Karpas-422 (cell line): ENCODE measurements at regions not wholly inside any gene's neighbourhood (a gene's known extent, or its start where the extent isn't known, plus 50 kb on each side); places are given as distances from the start of the nearest gene placed in this dataset.

Experiments used
- DNase-seq: peaks from one replicate; pipeline ENCODE4 v3.0.0-alpha.2; 2015
- H2AFZ ChIP-seq: fragments of 200-600 bp; sonication (generic); 2 replicates; pipeline ENCODE4 v1.6.1; 2014; ENCODE audit warnings: antibody characterized with exemption, low read length, mixed read lengths
- H3K27ac ChIP-seq: fragments of 200-600 bp; sonication (generic); 2 replicates; pipeline ENCODE4 v1.5.1; 2014; ENCODE audit warnings: mild to moderate bottlenecking, low read length, moderate library complexity
- H3K27me3 ChIP-seq: fragments of 200-600 bp; sonication (generic); 2 replicates; pipeline ENCODE4 v1.6.1; 2014; ENCODE audit warnings: low read length, mixed read lengths
- H3K36me3 ChIP-seq: fragments of 200-600 bp; sonication (generic); 2 replicates; pipeline ENCODE4 v1.6.1; 2014; ENCODE audit warnings: low read length, mixed read lengths; ENCODE audit not compliant: insufficient read depth
- H3K4me1 ChIP-seq: fragments of 200-600 bp; sonication (generic); 2 replicates; pipeline ENCODE4 v1.6.1; 2014; ENCODE audit warnings: mild to moderate bottlenecking, low read length, mixed read lengths
- H3K4me2 ChIP-seq: fragments of 200-600 bp; sonication (generic); 2 replicates; pipeline ENCODE4 v1.6.1; 2014; ENCODE audit warnings: low read length, low read depth, mild to moderate bottlenecking; ENCODE audit not compliant: poor library complexity, severe bottlenecking
- H3K4me3 ChIP-seq: fragments of 200-600 bp; sonication (generic); 2 replicates; pipeline ENCODE4 v1.5.1; 2014; ENCODE audit warnings: mild to moderate bottlenecking, antibody characterized with exemption, low read length, mixed read lengths
- H3K79me2 ChIP-seq: fragments of 200-600 bp; sonication (generic); 2 replicates; pipeline ENCODE4 v1.6.1; 2014; ENCODE audit warnings: mild to moderate bottlenecking, low read length, mixed read lengths
- H3K9ac ChIP-seq: fragments of 200-600 bp; sonication (generic); 2 replicates; pipeline ENCODE4 v1.6.0; 2014; ENCODE audit warnings: low read length
- H3K9me2 ChIP-seq: fragments of 200-600 bp; sonication (generic), shearing (Covaris generic); replicated peaks from 2 replicates; pipeline ENCODE4 v1.6.0; 2014; ENCODE audit warnings: mild to moderate bottlenecking, low read length, moderate library complexity; ENCODE audit not compliant: insufficient read depth
- H3K9me3 ChIP-seq: fragments of 300-700, 200-600 bp; sonication (generic); 2 replicates; pipeline ENCODE4 v1.6.1; 2014; ENCODE audit warnings: low read length, mixed read lengths
- H4K20me1 ChIP-seq: fragments of 200-600 bp; sonication (generic); 2 replicates; pipeline ENCODE4 v1.6.1; 2014; ENCODE audit warnings: mild to moderate bottlenecking, antibody characterized with exemption, low read length, low read depth; ENCODE audit not compliant: insufficient read depth

GRCh38 chr13:87058786-87059329 lies 612.3 kb upstream of the SLITRK5 start:
- Histone ChIP-seq H3K9me3 (peaks cover 8% of the 10 kb centered on the region), H3K79me2 (no peaks in the 10 kb centered on the region), H3K9me2 (no peaks in the 10 kb centered on the region), H2AFZ (peak overlapping the region; percentile 60), H4K20me1 (no peaks in the 10 kb centered on the region), H3K27ac (no peak overlapping the region), H3K9ac (no peak overlapping the region), H3K4me1 (peaks cover 9% of the 10 kb centered on the region; the same call in 1 of the 2 replicates), H3K4me2 (no peak overlapping the region), H3K27me3 (no peaks in the 10 kb centered on the region), H3K4me3 (no peak overlapping the region), H3K36me3 (no peaks in the 10 kb centered on the region)
- no peak for DNase-seq

GRCh38 chr13:87078947-87079795 lies 592.0 kb upstream of the SLITRK5 start:
- H2AFZ ChIP-seq: no peak overlapping the region
- H3K4me2 ChIP-seq: no peak overlapping the region
- H3K79me2 ChIP-seq: no peaks in the 10 kb centered on the region
- no peaks in the 10 kb centered on the region for H3K4me1 ChIP-seq
- DNase-seq: no peak
- H3K27me3 ChIP-seq: no peaks in the 10 kb centered on the region
- H3K9me3 ChIP-seq: peaks cover 7% of the 10 kb centered on the region; the same call in 1 of the 2 replicates
- H3K9me2 ChIP-seq: no peaks in the 10 kb centered on the region
- H4K20me1 ChIP-seq: no peaks in the 10 kb centered on the region
- H3K27ac ChIP-seq: no peak overlapping the region
- H3K9ac ChIP-seq: no peak overlapping the region
- H3K36me3 ChIP-seq: no peaks in the 10 kb centered on the region
- H3K4me3 ChIP-seq: no peak overlapping the region

GRCh38 chr13:87080100-87080779 lies 590.9 kb upstream of the SLITRK5 start:
- DNase-seq: no peak
- no peak overlapping the region for H3K4me2 ChIP-seq
- no peaks in the 10 kb centered on the region for H3K36me3 ChIP-seq
- H3K9me3 ChIP-seq: peaks cover 7% of the 10 kb centered on the region; the same call in 1 of the 2 replicates
- no peak overlapping the region for H3K27ac ChIP-seq
- H3K9ac ChIP-seq: no peak overlapping the region
- no peaks in the 10 kb centered on the region for H3K4me1 ChIP-seq
- H2AFZ ChIP-seq: peak overlapping the region; percentile 66; the same call in 1 of the 2 replicates
- no peaks in the 10 kb centered on the region for H4K20me1 ChIP-seq
- no peaks in the 10 kb centered on the region for H3K27me3 ChIP-seq
- no peak overlapping the region for H3K4me3 ChIP-seq
- H3K9me2 ChIP-seq: no peaks in the 10 kb centered on the region
- no peaks in the 10 kb centered on the region for H3K79me2 ChIP-seq

GRCh38 chr13:87084192-87084591 lies 587.0 kb upstream of the SLITRK5 start:
- H3K79me2 ChIP-seq: no peaks in the 10 kb centered on the region
- peaks cover 4% of the 10 kb centered on the region; the same call in 1 of the 2 replicates for H3K9me3 ChIP-seq
- H3K4me3 ChIP-seq: no peak overlapping the region
- H3K4me2 ChIP-seq: no peak overlapping the region
- no peak overlapping the region for H3K27ac ChIP-seq
- H2AFZ ChIP-seq: no peak overlapping the region
- H3K9ac ChIP-seq: no peak overlapping the region
- H3K27me3 ChIP-seq: no peaks in the 10 kb centered on the region
- no peaks in the 10 kb centered on the region for H4K20me1 ChIP-seq
- no peak for DNase-seq
- H3K9me2 ChIP-seq: no peaks in the 10 kb centered on the region
- H3K36me3 ChIP-seq: no peaks in the 10 kb centered on the region
- no peaks in the 10 kb centered on the region for H3K4me1 ChIP-seq

- DNase-seq: no peak
- H2AFZ ChIP-seq: peak overlapping the region; percentile 57; the same call in 1 of the 2 replicates
- H3K36me3 ChIP-seq: no peaks in the 10 kb centered on the region
- H3K4me1 ChIP-seq: no peaks in the 10 kb centered on the region
- no peak overlapping the region for H3K4me3 ChIP-seq
- H3K9me2 ChIP-seq: no peaks in the 10 kb centered on the region
- no peaks in the 10 kb centered on the region; the same call in 1 of the 2 replicates for H3K9me3 ChIP-seq
- no peaks in the 10 kb centered on the region for H3K27me3 ChIP-seq
- H3K9ac ChIP-seq: no peak overlapping the region
- no peaks in the 10 kb centered on the region for H4K20me1 ChIP-seq
- H3K79me2 ChIP-seq: no peaks in the 10 kb centered on the region
- no peak overlapping the region for H3K4me2 ChIP-seq
- H3K27ac ChIP-seq: no peak overlapping the region
Measured at GRCh38 chr13:87087741-87088140, 583.4 kb upstream of the SLITRK5 start.

- no peaks in the 10 kb centered on the region for H3K27me3 ChIP-seq
- no peaks in the 10 kb centered on the region for H3K36me3 ChIP-seq
- H3K27ac ChIP-seq: no peak overlapping the region
- H3K9ac ChIP-seq: no peak overlapping the region
- 0 out of 2 replicates have a peak overlapping the region, but pooled peaks have one; percentile 10 for H2AFZ ChIP-seq
- no peaks in the 10 kb centered on the region for H3K9me2 ChIP-seq
- H4K20me1 ChIP-seq: no peaks in the 10 kb centered on the region
- H3K4me3 ChIP-seq: no peak overlapping the region
- no peak for DNase-seq
- H3K9me3 ChIP-seq: no peaks in the 10 kb centered on the region; the same call in 1 of the 2 replicates
- H3K79me2 ChIP-seq: no peaks in the 10 kb centered on the region
- no peak overlapping the region for H3K4me2 ChIP-seq
- peaks cover 1% of the 10 kb centered on the region for H3K4me1 ChIP-seq
Measured at GRCh38 chr13:87089391-87089790, 581.8 kb upstream of the SLITRK5 start.

GRCh38 chr13:87093399-87093798 lies 577.8 kb upstream of the SLITRK5 start:
- Histone ChIP-seq H3K4me3 (no peak overlapping the region), H3K27me3 (no peaks in the 10 kb centered on the region), H3K9ac (no peak overlapping the region), H3K27ac (no peak overlapping the region), H3K4me1 (peaks cover 16% of the 10 kb centered on the region), H3K9me3 (no peaks in the 10 kb centered on the region; the same call in 1 of the 2 replicates), H3K36me3 (no peaks in the 10 kb centered on the region), H3K9me2 (no peaks in the 10 kb centered on the region), H2AFZ (peak overlapping the region; percentile 60; the same call in 1 of the 2 replicates), H4K20me1 (no peaks in the 10 kb centered on the region), H3K79me2 (no peaks in the 10 kb centered on the region), H3K4me2 (no peak overlapping the region)
- no peak for DNase-seq

GRCh38 chr13:87094646-87095045 lies 576.5 kb upstream of the SLITRK5 start:
- H3K4me3 ChIP-seq: no peak overlapping the region
- DNase-seq: peak; percentile 61
- H3K4me2 ChIP-seq: peak overlapping the region; percentile 24
- peaks cover 16% of the 10 kb centered on the region for H3K4me1 ChIP-seq
- H4K20me1 ChIP-seq: no peaks in the 10 kb centered on the region
- H3K9me2 ChIP-seq: no peaks in the 10 kb centered on the region
- H3K79me2 ChIP-seq: no peaks in the 10 kb centered on the region
- no peaks in the 10 kb centered on the region for H3K27me3 ChIP-seq
- H3K27ac ChIP-seq: no peak overlapping the region
- H3K9me3 ChIP-seq: no peaks in the 10 kb centered on the region
- no peaks in the 10 kb centered on the region for H3K36me3 ChIP-seq
- peak overlapping the region; percentile 87 for H2AFZ ChIP-seq
- no peak overlapping the region for H3K9ac ChIP-seq
